ENCODE measurements at regions not wholly inside any gene's neighbourhood (a gene's known extent, or its start where the extent isn't known, plus 50 kb on each side); places are given as distances from the start of the nearest gene placed in this dataset.

- no peak for TF ChIP-seq CTCF (conservative IDR thresholded peaks at IDR 0.05; ENCODE audit: low read depth, low read length)
Measured at GRCh38 chr5:75843319-75843718, 126.1 kb upstream of the POC5 start.

GRCh38 chr5:75839547-75839946 lies 122.3 kb upstream of the POC5 start:
- no peaks in the 10 kb centered on the region for H3K27me3 ChIP-seq (ENCODE audit: insufficient read depth, low read depth)
- H3K4me1 ChIP-seq (ENCODE audit: low read depth, poor library complexity, severe bottlenecking), result no peaks in the 10 kb centered on the region
- no peaks in the 10 kb centered on the region for H4K20me1 ChIP-seq (ENCODE audit: insufficient read depth)
- H2AFZ ChIP-seq (ENCODE audit: low read depth), result no peak overlapping the region
- no peaks in the 10 kb centered on the region for H3K36me3 ChIP-seq (ENCODE audit: insufficient read depth)
- H3K27ac ChIP-seq, result no peak overlapping the region
- H3K79me2 ChIP-seq (ENCODE audit: insufficient read depth, low read depth), result no peaks in the 10 kb centered on the region
- no peak overlapping the region for H3K9ac ChIP-seq
- no peak for TF ChIP-seq CTCF (conservative IDR thresholded peaks at IDR 0.05; ENCODE audit: low read depth, low read length)
- no peak overlapping the region for H3K4me3 ChIP-seq (IDR thresholded peaks at IDR 0.05; ENCODE audit: insufficient read depth, low read depth, low read length)
- H3K4me2 ChIP-seq, result no peak overlapping the region

More at GRCh38 chr5:75843319-75843718, 126.1 kb upstream of the POC5 start:
- Histone ChIP-seq H3K4me2 (no peak overlapping the region), H3K4me3 (IDR thresholded peaks at IDR 0.05; ENCODE audit: insufficient read depth, low read depth, low read length) (no peak overlapping the region), H4K20me1 (ENCODE audit: insufficient read depth) (no peaks in the 10 kb centered on the region), H2AFZ (ENCODE audit: low read depth) (no peak overlapping the region), H3K27ac (no peak overlapping the region), H3K27me3 (ENCODE audit: insufficient read depth, low read depth) (no peaks in the 10 kb centered on the region), H3K36me3 (ENCODE audit: insufficient read depth) (no peaks in the 10 kb centered on the region), H3K4me1 (ENCODE audit: low read depth, poor library complexity, severe bottlenecking) (no peaks in the 10 kb centered on the region), H3K9ac (no peak overlapping the region), H3K79me2 (ENCODE audit: insufficient read depth, low read depth) (no peaks in the 10 kb centered on the region)

GRCh38 chr5:75837258-75837841 lies 120.1 kb upstream of the POC5 start:
- H3K9ac ChIP-seq, result no peak overlapping the region
- no peak overlapping the region for H3K27ac ChIP-seq
- H3K4me1 ChIP-seq (ENCODE audit: low read depth, poor library complexity, severe bottlenecking), result no peaks in the 10 kb centered on the region
- no peak for TF ChIP-seq CTCF (conservative IDR thresholded peaks at IDR 0.05; ENCODE audit: low read depth, low read length)
- no peak overlapping the region for H2AFZ ChIP-seq (ENCODE audit: low read depth)
- H3K4me3 ChIP-seq (IDR thresholded peaks at IDR 0.05; ENCODE audit: insufficient read depth, low read depth, low read length), result no peak overlapping the region
- no peaks in the 10 kb centered on the region for H3K27me3 ChIP-seq (ENCODE audit: insufficient read depth, low read depth)
- no peaks in the 10 kb centered on the region for H4K20me1 ChIP-seq (ENCODE audit: insufficient read depth)
- H3K4me2 ChIP-seq, result no peak overlapping the region
- H3K36me3 ChIP-seq (ENCODE audit: insufficient read depth), result no peaks in the 10 kb centered on the region
- H3K79me2 ChIP-seq (ENCODE audit: insufficient read depth, low read depth), result no peaks in the 10 kb centered on the region

- H3K27me3 ChIP-seq (ENCODE audit: insufficient read depth, low read depth), result no peaks in the 10 kb centered on the region
- H3K79me2 ChIP-seq (ENCODE audit: insufficient read depth, low read depth), result no peaks in the 10 kb centered on the region
- no peak overlapping the region for H2AFZ ChIP-seq (ENCODE audit: low read depth)
- no peaks in the 10 kb centered on the region for H3K4me1 ChIP-seq (ENCODE audit: low read depth, poor library complexity, severe bottlenecking)
- H4K20me1 ChIP-seq (ENCODE audit: insufficient read depth), result no peaks in the 10 kb centered on the region
- no peak overlapping the region for H3K4me2 ChIP-seq
- no peak overlapping the region for H3K9ac ChIP-seq
- TF ChIP-seq CTCF (conservative IDR thresholded peaks at IDR 0.05; ENCODE audit: low read depth, low read length), result no peak
- H3K4me3 ChIP-seq (IDR thresholded peaks at IDR 0.05; ENCODE audit: insufficient read depth, low read depth, low read length), result no peak overlapping the region
- H3K27ac ChIP-seq, result no peak overlapping the region
- no peaks in the 10 kb centered on the region for H3K36me3 ChIP-seq (ENCODE audit: insufficient read depth)
Measured at GRCh38 chr5:75831561-75831960, 114.3 kb upstream of the POC5 start.
